ENCODE measurements at regions not wholly inside any gene's neighbourhood (a gene's known extent, or its start where the extent isn't known, plus 50 kb on each side); places are given as distances from the start of the nearest gene placed in this dataset.

DNA sequence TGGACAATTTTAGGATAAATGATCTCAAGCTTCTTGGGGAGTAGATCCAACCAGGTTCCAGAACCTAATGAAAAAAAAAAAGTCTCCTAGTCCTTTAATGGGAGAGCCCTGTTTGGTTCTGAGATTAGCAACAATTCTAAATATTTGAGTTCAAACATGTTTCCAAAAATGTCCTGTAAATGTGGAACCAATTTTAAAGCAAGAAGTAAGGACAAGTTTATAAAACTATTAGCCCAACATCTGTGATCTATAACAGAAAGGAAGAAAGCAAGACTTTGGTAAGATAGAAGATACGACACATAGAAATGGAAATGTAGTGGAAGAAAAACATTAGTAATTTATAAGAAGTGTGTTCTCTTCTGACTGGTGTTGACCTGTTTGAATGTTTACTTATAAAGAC, 79.7 kb upstream of the SLC5A12 start:
- Histone ChIP-seq H3K14ac (ENCODE audit: insufficient read depth, low read length) (no peak overlapping the region), H2AK5ac (ENCODE audit: insufficient read length, low read length) (no peak overlapping the region), H2AFZ (ENCODE audit: low read length) (no peak overlapping the region), H2BK12ac (ENCODE audit: insufficient read length, low read depth, low read length) (no peak overlapping the region), H3K9ac (ENCODE audit: extremely low read depth, insufficient read length, low read length) (no peak overlapping the region), H2BK20ac (ENCODE audit: low read depth, low read length, poor library complexity, severe bottlenecking) (no peak overlapping the region), H3K4ac (ENCODE audit: low read depth, low read length) (no peak overlapping the region), H4K8ac (replicated peaks; ENCODE audit: insufficient read length, low read depth, low read length) (no peak overlapping the region), H4K5ac (ENCODE audit: insufficient read length, low read depth, low read length) (no peak overlapping the region), H3K4me2 (ENCODE audit: insufficient read depth, insufficient read length, low read length) (no peak overlapping the region), H3K9me3 (ENCODE audit: control insufficient read depth, low read depth, low read length) (no peaks in the 10 kb centered on the region), H3T11ph (ENCODE audit: low read length) (no peak overlapping the region), H3K18ac (ENCODE audit: insufficient read length, low read depth, low read length) (no peak overlapping the region), H2BK5ac (ENCODE audit: insufficient read length, low read length) (no peak overlapping the region), H4K91ac (ENCODE audit: insufficient read length, low read depth, low read length) (no peak overlapping the region), H4K20me1 (ENCODE audit: control insufficient read depth, insufficient read depth, insufficient read length) (no peaks in the 10 kb centered on the region), H2BK120ac (ENCODE audit: low read depth, low read length, poor library complexity, severe bottlenecking) (no peak overlapping the region), H3K27me3 (ENCODE audit: insufficient read depth, low read length) (no peaks in the 10 kb centered on the region), H3K79me2 (ENCODE audit: insufficient read depth, low read length) (no peaks in the 10 kb centered on the region), H3K27ac (ENCODE audit: insufficient read length, low read depth, low read length) (no peak overlapping the region), H3K23me2 (ENCODE audit: insufficient read length, low read depth, low read length, poor library complexity, severe bottlenecking) (no peaks in the 10 kb centered on the region), H2BK15ac (ENCODE audit: low read depth, low read length) (no peak overlapping the region), H3K56ac (ENCODE audit: insufficient read length, low read depth, low read length) (no peak overlapping the region), H3K79me1 (ENCODE audit: insufficient read depth, low read depth, low read length, poor library complexity, severe bottlenecking) (no peaks in the 10 kb centered on the region), H3K4me1 (ENCODE audit: insufficient read depth, low read length) (no peaks in the 10 kb centered on the region), H3K23ac (ENCODE audit: insufficient read length, low read depth, low read length) (no peak overlapping the region)
- H3K27me3 Mint-ChIP-seq (ENCODE audit: low read depth): no peaks in the 10 kb centered on the region
- peaks cover 4 to 6% of the 10 kb centered on the region in 2 experiments; a peak in 2 of 4 replicates for H3K4me1 Mint-ChIP-seq
- TF ChIP-seq, protein P1, sequence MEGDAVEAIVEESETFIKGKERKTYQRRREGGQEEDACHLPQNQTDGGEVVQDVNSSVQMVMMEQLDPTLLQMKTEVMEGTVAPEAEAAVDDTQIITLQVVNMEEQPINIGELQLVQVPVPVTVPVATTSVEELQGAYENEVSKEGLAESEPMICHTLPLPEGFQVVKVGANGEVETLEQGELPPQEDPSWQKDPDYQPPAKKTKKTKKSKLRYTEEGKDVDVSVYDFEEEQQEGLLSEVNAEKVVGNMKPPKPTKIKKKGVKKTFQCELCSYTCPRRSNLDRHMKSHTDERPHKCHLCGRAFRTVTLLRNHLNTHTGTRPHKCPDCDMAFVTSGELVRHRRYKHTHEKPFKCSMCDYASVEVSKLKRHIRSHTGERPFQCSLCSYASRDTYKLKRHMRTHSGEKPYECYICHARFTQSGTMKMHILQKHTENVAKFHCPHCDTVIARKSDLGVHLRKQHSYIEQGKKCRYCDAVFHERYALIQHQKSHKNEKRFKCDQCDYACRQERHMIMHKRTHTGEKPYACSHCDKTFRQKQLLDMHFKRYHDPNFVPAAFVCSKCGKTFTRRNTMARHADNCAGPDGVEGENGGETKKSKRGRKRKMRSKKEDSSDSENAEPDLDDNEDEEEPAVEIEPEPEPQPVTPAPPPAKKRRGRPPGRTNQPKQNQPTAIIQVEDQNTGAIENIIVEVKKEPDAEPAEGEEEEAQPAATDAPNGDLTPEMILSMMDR (conservative IDR thresholded peaks at IDR 0.05): no peak
- H3K27ac Mint-ChIP-seq: no peak overlapping the region
- peaks cover 0 to 2% (median 0%) of the 10 kb centered on the region in 3 experiments; a peak in 2 of 7 replicates for H3K36me3 Mint-ChIP-seq (ENCODE audit: insufficient read depth in 1 of 3, low read depth in 3 of 3)
- no peak overlapping the region for H3K4me3 Mint-ChIP-seq
- no peaks in the 10 kb centered on the region; a peak in 1 of 5 replicates for H3K9me3 Mint-ChIP-seq
- no peak for DNase-seq
- WGBS (ENCODE audit: extremely low coverage, insufficient read length, low lambda C conversion rate): no CpG with 5 or more reads among the region's 1 CpG
